Sigmoid colon (tissue), 6 donors: ENCODE measurements at regions not wholly inside any gene's neighbourhood (a gene's known extent, or its start where the extent isn't known, plus 50 kb on each side); places are given as distances from the start of the nearest gene placed in this dataset.

Experiments used
- DNase-seq: peaks from one replicate; pipeline ENCODE4 v3.0.0-alpha.2; 2019
- H3K27ac ChIP-seq, 4 donors: fragments of 200-600 bp; sonication (generic); one replicate each; pipeline ENCODE4 v1.5.1; 2016 to 2019; ENCODE audit warnings: mild to moderate bottlenecking in 1 of 4
- H3K27me3 ChIP-seq, 3 donors: fragments of 200-600 bp; sonication (generic); one replicate each; pipeline ENCODE4 v1.5.1; 2019; ENCODE audit warnings: mild to moderate bottlenecking in 1 of 3
- H3K36me3 ChIP-seq, 4 donors: fragments of 200-600 bp; sonication (generic); one replicate each; pipeline ENCODE4 v1.5.1; 2016 to 2019
- H3K4me1 ChIP-seq, 4 donors: fragments of 200-600 bp; sonication (generic); one replicate each; pipeline ENCODE4 v1.5.1; 2017 to 2019
- H3K4me3 ChIP-seq, 4 donors: fragments of 200-600 bp; sonication (generic); one replicate each; pipeline ENCODE4 v1.5.1; 2017 to 2019; ENCODE audit warnings: mild to moderate bottlenecking in 2 of 4, moderate library complexity in 1 of 4
- H3K9me3 ChIP-seq, 4 donors: fragments of 200-600 bp in 3 of 4; sonication (generic) in 3 of 4; one replicate each; pipeline versions ENCODE4 v1.5.1 to v1.6.1; 2013 to 2019
- CTCF ChIP-seq, 4 experiments: fragments of 450-650 bp in 3 of 4; fragments of 200-600 bp in 1 of 4; IDR thresholded peaks; one replicate each; pipeline ENCODE4 v1.5.1; 2016 to 2019; ENCODE audit warnings: antibody characterized with exemption in 4 of 4, mild to moderate bottlenecking in 3 of 4, moderate library complexity in 2 of 4
- EP300 ChIP-seq, 4 donors: sonication (generic); formaldehyde crosslinking; IDR thresholded peaks; one replicate each; pipeline ENCODE4 v1.6.1; 2017; ENCODE audit warnings: antibody characterized with exemption in 4 of 4
- POLR2A ChIP-seq, 2 donors: fragments of 450-650 bp; IDR thresholded peaks; one replicate each; pipeline ENCODE4 v1.6.1; 2016; ENCODE audit warnings: antibody characterized with exemption in 2 of 2, mild to moderate bottlenecking in 2 of 2, moderate library complexity in 2 of 2
- POLR2AphosphoS5 ChIP-seq, 4 donors: sonication (generic); formaldehyde crosslinking; IDR thresholded peaks; one replicate each; pipeline ENCODE4 v1.6.1; 2017; ENCODE audit warnings: antibody characterized with exemption in 4 of 4
- WGBS, 2 donors: extraction: QIAGEN DNeasy Blood & Tissue Kit; methylation state at CpG; one replicate each; pipeline ENCODE4 v1.1.7; 2013; 5-methylcytosine and 5-hydroxymethylcytosine counted together
- intact Hi-C: fragments of 100-400 bp; cut with DNase I; formaldehyde crosslinking; loops from one replicate; pipeline ENCODE4 v1.15.1; 2023
- donor health status: healthy with polysubstance abuse.
- donor health status: healthy.

- H3K27ac ChIP-seq, result no peak overlapping the region
- peak; percentile 45 for DNase-seq
- no peaks in the 10 kb centered on the region for H3K9me3 ChIP-seq
- 68 to 78% methylated on average over 9 of the region's 9 CpGs for WGBS, 2 donors
- no peaks in the 10 kb centered on the region for H3K36me3 ChIP-seq
- H3K4me3 ChIP-seq, result no peak overlapping the region
- H3K27me3 ChIP-seq, result peaks cover 0 to 14% (median 0%) of the 10 kb centered on the region in 3 donors
- intact Hi-C loops, result no loop called here
- no peaks in the 10 kb centered on the region for H3K4me1 ChIP-seq
- TF ChIP-seq POLR2A (IDR thresholded peaks at IDR 0.05) (no peak), EP300 (IDR thresholded peaks at IDR 0.05) (no peak), CTCF (IDR thresholded peaks at IDR 0.05) (no peak), POLR2AphosphoS5 (IDR thresholded peaks at IDR 0.05) (no peak)
Measured at GRCh38 chr14:104290756-104291122, 152.4 kb downstream of the KIF26A start.

GRCh38 chr14:104291123-104292000 lies 153.0 kb downstream of the KIF26A start:
- H3K27ac ChIP-seq, result no peak overlapping the region
- peak; percentile 59 for DNase-seq
- peaks cover 0 to 14% (median 0%) of the 10 kb centered on the region in 3 donors for H3K27me3 ChIP-seq
- H3K9me3 ChIP-seq, result no peaks in the 10 kb centered on the region
- no peaks in the 10 kb centered on the region for H3K36me3 ChIP-seq
- no peaks in the 10 kb centered on the region for H3K4me1 ChIP-seq
- intact Hi-C loops, result no loop called here
- 32 to 55% methylated on average over 25 of the region's 25 CpGs for WGBS, 2 donors
- H3K4me3 ChIP-seq, result no peak overlapping the region
- TF ChIP-seq CTCF (IDR thresholded peaks at IDR 0.05) (no peak), EP300 (IDR thresholded peaks at IDR 0.05) (no peak), POLR2A (IDR thresholded peaks at IDR 0.05) (no peak), POLR2AphosphoS5 (IDR thresholded peaks at IDR 0.05) (no peak)

- Histone ChIP-seq H3K9me3 (no peaks in the 10 kb centered on the region), H3K27ac (no peak overlapping the region), H3K4me1 (no peaks in the 10 kb centered on the region), H3K27me3 (peaks cover 0 to 14% (median 0%) of the 10 kb centered on the region in 3 donors), H3K36me3 (no peaks in the 10 kb centered on the region), H3K4me3 (no peak overlapping the region)
- peak; percentile 53 for DNase-seq
- WGBS, 2 donors, result 48 to 75% methylated on average over 28 of the region's 28 CpGs
- intact Hi-C loops, result no loop called here
- TF ChIP-seq EP300 (IDR thresholded peaks at IDR 0.05) (no peak), POLR2A (IDR thresholded peaks at IDR 0.05) (no peak), CTCF (IDR thresholded peaks at IDR 0.05) (no peak), POLR2AphosphoS5 (IDR thresholded peaks at IDR 0.05) (no peak)
Measured at GRCh38 chr14:104292084-104292970, 153.9 kb downstream of the KIF26A start.

- TF ChIP-seq EP300 (IDR thresholded peaks at IDR 0.05), result no peak
- no peak for TF ChIP-seq POLR2AphosphoS5 (IDR thresholded peaks at IDR 0.05)
- no peak for TF ChIP-seq CTCF (IDR thresholded peaks at IDR 0.05)
- no peak for TF ChIP-seq POLR2A (IDR thresholded peaks at IDR 0.05)
- DNase-seq, result peak; percentile 48
- WGBS, 2 donors, result 52 to 61% methylated on average over 15 of the region's 15 CpGs
- intact Hi-C loops, result no loop called here
- Histone ChIP-seq H3K27ac (no peak overlapping the region), H3K4me1 (no peaks in the 10 kb centered on the region), H3K27me3 (peaks cover 0 to 14% (median 0%) of the 10 kb centered on the region in 3 donors), H3K4me3 (no peak overlapping the region), H3K9me3 (no peaks in the 10 kb centered on the region), H3K36me3 (no peaks in the 10 kb centered on the region)
Measured at GRCh38 chr14:104293231-104293841, 154.9 kb downstream of the KIF26A start.
